DND-41 (cell line): ENCODE measurements at regions not wholly inside any gene's neighbourhood (a gene's known extent, or its start where the extent isn't known, plus 50 kb on each side); places are given as distances from the start of the nearest gene placed in this dataset.

Experiments
- ATAC-seq: fragments of 200-7000 bp; cut with Tn5 transposase; 3 replicates; pipeline ENCODE4 v1.9.1; 2021; ENCODE audit warnings: low read depth; ENCODE audit not compliant: insufficient read depth
- DNase-seq: peaks from one replicate; pipeline ENCODE4 v3.0.0-alpha.2; 2020
- H2AFZ ChIP-seq: 2 replicates; pipeline ENCODE4 v1.6.0; 2012; ENCODE audit warnings: low read depth, low read length
- H3K27ac ChIP-seq: 2 replicates; pipeline ENCODE4 v1.5.1; 2012; ENCODE audit warnings: low read length, inconsistent platforms
- H3K27me3 ChIP-seq: fragments of 200-600 bp; sonication (generic); 2 replicates; pipeline ENCODE4 v1.6.0; 2012; ENCODE audit warnings: low read length, mild to moderate bottlenecking, inconsistent platforms; ENCODE audit not compliant: insufficient read depth, poor library complexity
- H3K36me3 ChIP-seq: 2 replicates; pipeline ENCODE4 v1.5.1; 2012; ENCODE audit warnings: low read length, inconsistent platforms; ENCODE audit not compliant: insufficient read depth
- H3K4me1 ChIP-seq: 2 replicates; pipeline ENCODE4 v1.5.1; 2012; ENCODE audit warnings: mild to moderate bottlenecking, low read length; ENCODE audit not compliant: insufficient read depth
- H3K4me2 ChIP-seq: 2 replicates; pipeline ENCODE4 v1.6.0; 2012; ENCODE audit warnings: mild to moderate bottlenecking, moderate library complexity, low read length, inconsistent platforms; ENCODE audit not compliant: insufficient read depth
- H3K4me3 ChIP-seq, 2 experiments: fragments of 200-600 bp in 1 of 2; shearing (Covaris generic) in 1 of 2; 2 replicates each; pipeline ENCODE4 v1.5.1; 2012 to 2016; ENCODE audit warnings: inconsistent platforms in 2 of 2, low read length in 2 of 2, mild to moderate bottlenecking in 2 of 2, low read depth in 1 of 2, moderate library complexity in 1 of 2
- H3K79me2 ChIP-seq: 2 replicates; pipeline ENCODE4 v1.6.0; 2012; ENCODE audit warnings: low read length, inconsistent platforms; ENCODE audit not compliant: insufficient read depth
- H3K9ac ChIP-seq: 2 replicates; pipeline ENCODE4 v1.6.0; 2012; ENCODE audit warnings: low read depth, mild to moderate bottlenecking, inconsistent platforms, low read length, moderate library complexity
- H3K9me3 ChIP-seq: 2 replicates; pipeline ENCODE4 v1.5.1; 2012; ENCODE audit warnings: low read length, moderate library complexity, mild to moderate bottlenecking, inconsistent platforms; ENCODE audit not compliant: insufficient read depth, severe bottlenecking
- H4K20me1 ChIP-seq: 2 replicates; pipeline ENCODE4 v1.6.0; 2012; ENCODE audit warnings: low read length; ENCODE audit not compliant: insufficient read depth
- CTCF ChIP-seq: IDR thresholded peaks from 2 replicates; pipeline ENCODE4 v1.5.1; 2012; ENCODE audit warnings: borderline replicate concordance, low read length, moderate library complexity, mild to moderate bottlenecking; ENCODE audit not compliant: poor library complexity, severe bottlenecking; ENCODE audit errors: extremely low read depth
- EZH2 ChIP-seq: IDR thresholded peaks from 3 replicates; pipeline ENCODE4 v1.6.1; 2012; ENCODE audit warnings: borderline replicate concordance, low read depth, mild to moderate bottlenecking, moderate library complexity, low read length, inconsistent platforms; ENCODE audit not compliant: severe bottlenecking

- TF ChIP-seq EZH2: no peak
- no peak for TF ChIP-seq CTCF
- ATAC-seq (no peak), DNase-seq (no peak)
- Histone ChIP-seq H3K27me3 (no peaks in the 10 kb centered on the region), H3K36me3 (no peaks in the 10 kb centered on the region), H3K27ac (no peak overlapping the region), H3K9ac (no peak overlapping the region), H3K79me2 (no peaks in the 10 kb centered on the region), H3K4me1 (no peaks in the 10 kb centered on the region), H3K9me3 (no peaks in the 10 kb centered on the region), H4K20me1 (no peaks in the 10 kb centered on the region), H2AFZ (no peak overlapping the region), H3K4me3 (no peak overlapping the region), H3K4me2 (no peak overlapping the region)
These were observed 609.8 kb upstream of the GRAMD2B start for GRCh38 chr5:125813221-125813974.

- no peaks in the 10 kb centered on the region for H3K4me1 ChIP-seq
- H3K27me3 ChIP-seq: no peaks in the 10 kb centered on the region
- no peak for ATAC-seq
These were observed 609.1 kb upstream of the GRAMD2B start for GRCh38 chr5:125814119-125814518.

GRCh38 chr5:125823572-125823971, 599.6 kb upstream of the GRAMD2B start:
- H4K20me1 ChIP-seq: no peaks in the 10 kb centered on the region
- TF ChIP-seq CTCF: no peak
- no peak for TF ChIP-seq EZH2
- no peaks in the 10 kb centered on the region for H3K27me3 ChIP-seq
- no peak overlapping the region for H3K4me3 ChIP-seq
- no peak overlapping the region for H3K27ac ChIP-seq
- no peaks in the 10 kb centered on the region for H3K36me3 ChIP-seq
- no peak overlapping the region for H3K9ac ChIP-seq
- no peak for ATAC-seq
- no peaks in the 10 kb centered on the region for H3K9me3 ChIP-seq
- no peak overlapping the region for H2AFZ ChIP-seq
- no peaks in the 10 kb centered on the region for H3K79me2 ChIP-seq
- no peak for DNase-seq
- no peak overlapping the region for H3K4me2 ChIP-seq
- no peaks in the 10 kb centered on the region for H3K4me1 ChIP-seq

More at GRCh38 chr5:125814119-125814518, 609.1 kb upstream of the GRAMD2B start:
- H4K20me1 ChIP-seq: no peaks in the 10 kb centered on the region
- H3K4me2 ChIP-seq: no peak overlapping the region
- H3K4me3 ChIP-seq: no peak overlapping the region
- H3K79me2 ChIP-seq: no peaks in the 10 kb centered on the region
- DNase-seq: no peak
- no peak overlapping the region for H3K9ac ChIP-seq
- no peak overlapping the region for H3K27ac ChIP-seq
- no peaks in the 10 kb centered on the region for H3K9me3 ChIP-seq
- H2AFZ ChIP-seq: no peak overlapping the region
- no peak for TF ChIP-seq EZH2
- TF ChIP-seq CTCF: no peak
- H3K36me3 ChIP-seq: no peaks in the 10 kb centered on the region
